ENCODE measurements at regions not wholly inside any gene's neighbourhood (a gene's known extent, or its start where the extent isn't known, plus 50 kb on each side); places are given as distances from the start of the nearest gene placed in this dataset.

DNA sequence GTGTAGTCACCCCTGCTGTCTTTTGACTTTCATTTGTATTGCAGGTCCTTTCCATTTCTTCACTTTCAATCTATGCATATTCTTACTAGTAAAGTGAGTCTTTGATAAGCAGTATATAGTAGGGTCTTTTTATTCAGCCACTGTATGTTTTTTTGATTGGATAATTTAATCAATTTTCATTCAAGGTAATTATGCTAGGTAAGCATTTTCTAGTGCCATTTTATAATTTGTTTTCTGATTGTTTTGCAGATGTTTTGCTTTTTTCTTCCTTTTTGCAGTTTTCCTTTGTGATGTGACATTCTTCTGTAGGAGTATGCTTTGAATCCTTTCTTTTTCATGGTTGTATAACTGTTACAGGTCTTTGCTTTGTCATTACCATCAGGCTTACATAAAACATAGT is 504.3 kb upstream of the GBE1 start:
- TF ChIP-seq, protein P1, sequence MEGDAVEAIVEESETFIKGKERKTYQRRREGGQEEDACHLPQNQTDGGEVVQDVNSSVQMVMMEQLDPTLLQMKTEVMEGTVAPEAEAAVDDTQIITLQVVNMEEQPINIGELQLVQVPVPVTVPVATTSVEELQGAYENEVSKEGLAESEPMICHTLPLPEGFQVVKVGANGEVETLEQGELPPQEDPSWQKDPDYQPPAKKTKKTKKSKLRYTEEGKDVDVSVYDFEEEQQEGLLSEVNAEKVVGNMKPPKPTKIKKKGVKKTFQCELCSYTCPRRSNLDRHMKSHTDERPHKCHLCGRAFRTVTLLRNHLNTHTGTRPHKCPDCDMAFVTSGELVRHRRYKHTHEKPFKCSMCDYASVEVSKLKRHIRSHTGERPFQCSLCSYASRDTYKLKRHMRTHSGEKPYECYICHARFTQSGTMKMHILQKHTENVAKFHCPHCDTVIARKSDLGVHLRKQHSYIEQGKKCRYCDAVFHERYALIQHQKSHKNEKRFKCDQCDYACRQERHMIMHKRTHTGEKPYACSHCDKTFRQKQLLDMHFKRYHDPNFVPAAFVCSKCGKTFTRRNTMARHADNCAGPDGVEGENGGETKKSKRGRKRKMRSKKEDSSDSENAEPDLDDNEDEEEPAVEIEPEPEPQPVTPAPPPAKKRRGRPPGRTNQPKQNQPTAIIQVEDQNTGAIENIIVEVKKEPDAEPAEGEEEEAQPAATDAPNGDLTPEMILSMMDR (IDR thresholded peaks at IDR 0.05): no peak
- no peak for TF ChIP-seq POLR2A (IDR thresholded peaks at IDR 0.05)

All from testis (tissue), 2 donors.